NT2/D1 (cell line): ENCODE measurements at regions not wholly inside any gene's neighbourhood (a gene's known extent, or its start where the extent isn't known, plus 50 kb on each side); places are given as distances from the start of the nearest gene placed in this dataset.

Source experiments
- DNase-seq: peaks from one replicate; pipeline ENCODE4 v3.0.0-alpha.2; 2011; ENCODE audit warnings: low read depth, low spot score
- H3K27me3 ChIP-seq: 2 replicates; pipeline ENCODE4 v1.6.0; 2011; ENCODE audit warnings: mild to moderate bottlenecking; ENCODE audit not compliant: insufficient read length, insufficient read depth
- H3K36me3 ChIP-seq: 2 replicates; pipeline ENCODE4 v1.6.1; 2011; ENCODE audit warnings: mild to moderate bottlenecking, low read length, mixed read lengths; ENCODE audit not compliant: insufficient read depth, insufficient read length
- H3K4me1 ChIP-seq: 2 replicates; pipeline ENCODE4 v1.5.1; 2011; ENCODE audit not compliant: insufficient read depth, insufficient read length
- H3K4me3 ChIP-seq: 2 replicates; pipeline ENCODE4 v1.5.1; 2011; ENCODE audit warnings: low read depth; ENCODE audit not compliant: insufficient read length
- H3K9ac ChIP-seq: 2 replicates; pipeline ENCODE4 v1.6.0; 2011; ENCODE audit warnings: low read depth; ENCODE audit not compliant: insufficient read length
- H3K9me3 ChIP-seq: 2 replicates; pipeline ENCODE4 v1.5.1; 2011; ENCODE audit warnings: mild to moderate bottlenecking, low read length; ENCODE audit not compliant: insufficient read depth
- SUZ12 ChIP-seq: IDR thresholded peaks from 2 replicates; pipeline ENCODE4 v1.6.1; 2011; ENCODE audit not compliant: insufficient read length, insufficient read depth; ENCODE audit errors: extremely low read depth
- YY1 ChIP-seq: IDR thresholded peaks from 2 replicates; pipeline ENCODE4 v1.6.1; 2011; ENCODE audit not compliant: insufficient read length, insufficient read depth
- ZNF274 ChIP-seq: IDR thresholded peaks from 2 replicates; pipeline ENCODE4 v1.6.1; 2011; ENCODE audit warnings: mild to moderate bottlenecking, low read depth, low read length

GRCh38 chr17:14007951-14008350 lies 61.4 kb upstream of the COX10 start:
- Histone ChIP-seq H3K36me3 (no peaks in the 10 kb centered on the region), H3K9ac (no peak overlapping the region), H3K4me3 (no peak overlapping the region), H3K27me3 (no peaks in the 10 kb centered on the region), H3K9me3 (peaks cover 7% of the 10 kb centered on the region; the same call in 1 of the 2 replicates), H3K4me1 (no peaks in the 10 kb centered on the region)
- DNase-seq = no peak
- TF ChIP-seq ZNF274 (no peak), YY1 (no peak), SUZ12 (no peak)

- H3K36me3 ChIP-seq = no peaks in the 10 kb centered on the region
- no peaks in the 10 kb centered on the region for H3K4me1 ChIP-seq
- no peak for TF ChIP-seq ZNF274
- no peak for TF ChIP-seq YY1
- no peak for TF ChIP-seq SUZ12
- H3K27me3 ChIP-seq = no peaks in the 10 kb centered on the region
- no peak for DNase-seq
- peaks cover 7% of the 10 kb centered on the region; the same call in 1 of the 2 replicates for H3K9me3 ChIP-seq
- no peak overlapping the region for H3K4me3 ChIP-seq
- H3K9ac ChIP-seq = no peak overlapping the region
Measured at GRCh38 chr17:14011036-14011692, 58.1 kb upstream of the COX10 start.

GRCh38 chr17:14011740-14012405 lies 57.4 kb upstream of the COX10 start:
- Histone ChIP-seq H3K36me3 (no peaks in the 10 kb centered on the region), H3K9ac (no peak overlapping the region), H3K4me1 (no peaks in the 10 kb centered on the region), H3K9me3 (peaks cover 7% of the 10 kb centered on the region; the same call in 1 of the 2 replicates), H3K4me3 (no peak overlapping the region), H3K27me3 (no peaks in the 10 kb centered on the region)
- TF ChIP-seq SUZ12 = no peak
- TF ChIP-seq YY1 = no peak
- TF ChIP-seq ZNF274 = no peak
- no peak for DNase-seq

- Histone ChIP-seq H3K4me1 (no peaks in the 10 kb centered on the region), H3K9me3 (peaks cover 7% of the 10 kb centered on the region; the same call in 1 of the 2 replicates), H3K27me3 (no peaks in the 10 kb centered on the region), H3K4me3 (no peak overlapping the region), H3K9ac (no peak overlapping the region), H3K36me3 (no peaks in the 10 kb centered on the region)
- TF ChIP-seq SUZ12 = no peak
- TF ChIP-seq ZNF274 = no peak
- TF ChIP-seq YY1 = no peak
- no peak for DNase-seq
Measured at GRCh38 chr17:14014657-14015056, 54.6 kb upstream of the COX10 start.

GRCh38 chr17:14015271-14015670 lies 54.0 kb upstream of the COX10 start:
- no peaks in the 10 kb centered on the region for H3K36me3 ChIP-seq
- no peaks in the 10 kb centered on the region for H3K4me1 ChIP-seq
- H3K27me3 ChIP-seq = no peaks in the 10 kb centered on the region
- TF ChIP-seq ZNF274 = no peak
- no peak for TF ChIP-seq SUZ12
- TF ChIP-seq YY1 = no peak
- no peak for DNase-seq
- no peak overlapping the region for H3K4me3 ChIP-seq
- H3K9ac ChIP-seq = no peak overlapping the region
- peaks cover 7% of the 10 kb centered on the region; the same call in 1 of the 2 replicates for H3K9me3 ChIP-seq

GRCh38 chr17:14016858-14017257 lies 52.4 kb upstream of the COX10 start:
- DNase-seq = no peak
- no peaks in the 10 kb centered on the region for H3K9me3 ChIP-seq
- H3K27me3 ChIP-seq = no peaks in the 10 kb centered on the region
- no peak for TF ChIP-seq SUZ12
- TF ChIP-seq YY1 = no peak
- no peak for TF ChIP-seq ZNF274
- no peak overlapping the region for H3K4me3 ChIP-seq
- H3K9ac ChIP-seq = no peak overlapping the region
- H3K4me1 ChIP-seq = no peaks in the 10 kb centered on the region
- H3K36me3 ChIP-seq = no peaks in the 10 kb centered on the region

GRCh38 chr17:14019186-14019956 lies 49.9 kb upstream of the COX10 start:
- H3K9me3 ChIP-seq = no peaks in the 10 kb centered on the region
- H3K36me3 ChIP-seq = no peaks in the 10 kb centered on the region
- no peaks in the 10 kb centered on the region for H3K27me3 ChIP-seq
- DNase-seq = no peak
- TF ChIP-seq YY1 (no peak), ZNF274 (no peak), SUZ12 (no peak)
- H3K4me3 ChIP-seq = no peak overlapping the region
- no peak overlapping the region for H3K9ac ChIP-seq
- H3K4me1 ChIP-seq = no peaks in the 10 kb centered on the region
